CD4-positive, CD25-positive, alpha-beta regulatory T cell (primary cell): ENCODE measurements at regions not wholly inside any gene's neighbourhood (a gene's known extent, or its start where the extent isn't known, plus 50 kb on each side); places are given as distances from the start of the nearest gene placed in this dataset.

Experiments
- ATAC-seq, 2 donors: fragments of 150-1000 bp; cut with Tn5 transposase; one replicate each; pipeline ENCODE4 v1.10.0; 2021; ENCODE audit warnings: low read depth in 2 of 2, moderate number of reproducible peaks in 2 of 2, moderate library complexity in 1 of 2
- DNase-seq, 3 donors: peaks; one replicate each; pipeline versions ENCODE4 v3.0.0 to v3.0.0-alpha.2; 2012 to 2022; ENCODE audit warnings: mixed read lengths in 1 of 3
- H3K27ac ChIP-seq: one replicate; pipeline ENCODE4 v1.7.0; 2013; ENCODE audit warnings: mild to moderate bottlenecking, low read length; ENCODE audit not compliant: insufficient read depth, poor library complexity, severe bottlenecking
- H3K27me3 ChIP-seq: one replicate; pipeline ENCODE4 v1.7.0; 2013; ENCODE audit warnings: low read length; ENCODE audit not compliant: control insufficient read depth, insufficient read depth
- H3K36me3 ChIP-seq: one replicate; pipeline ENCODE4 v1.7.0; 2013; ENCODE audit warnings: mild to moderate bottlenecking, low read length, moderate library complexity; ENCODE audit not compliant: control insufficient read depth, insufficient read depth
- H3K4me1 ChIP-seq: 2 replicates; pipeline ENCODE4 v1.7.0; 2013; ENCODE audit warnings: mild to moderate bottlenecking, low read length; ENCODE audit not compliant: insufficient read depth, control insufficient read depth, poor library complexity, severe bottlenecking
- H3K4me3 ChIP-seq: one replicate; pipeline ENCODE4 v1.7.0; 2013; ENCODE audit warnings: low read depth, mild to moderate bottlenecking, low read length, moderate library complexity
- H3K9me3 ChIP-seq, 2 experiments: 1 replicate in 1 of 2; 2 replicates in 1 of 2; pipeline ENCODE4 v1.7.0; 2013; ENCODE audit warnings: low read length in 2 of 2, mild to moderate bottlenecking in 1 of 2, moderate library complexity in 1 of 2; ENCODE audit not compliant: control insufficient read depth in 2 of 2
- H3K27ac Mint-ChIP-seq, 3 donors: one replicate each; pipeline ENCODE4 v1.8.0; 2020 to 2022; ENCODE audit warnings: mild to moderate bottlenecking in 3 of 3, mixed read lengths in 3 of 3, moderate library complexity in 2 of 3
- H3K27me3 Mint-ChIP-seq: one replicate; pipeline ENCODE4 v1.8.0; 2022; ENCODE audit warnings: mild to moderate bottlenecking, mixed read lengths
- H3K36me3 Mint-ChIP-seq: one replicate; pipeline ENCODE4 v1.8.0; 2020; ENCODE audit warnings: mixed read lengths
- H3K4me1 Mint-ChIP-seq, 4 donors: one replicate each; pipeline ENCODE4 v1.8.0; 2020 to 2022; ENCODE audit warnings: mixed read lengths in 4 of 4, mild to moderate bottlenecking in 1 of 4
- H3K4me3 Mint-ChIP-seq, 4 donors: one replicate each; pipeline ENCODE4 v1.8.0; 2020 to 2022; ENCODE audit warnings: mild to moderate bottlenecking in 4 of 4, mixed read lengths in 4 of 4, moderate library complexity in 3 of 4
- H3K9me3 Mint-ChIP-seq, 7 donors: one replicate each; pipeline ENCODE4 v1.8.0; 2020 to 2022; ENCODE audit warnings: mixed read lengths in 7 of 7, mild to moderate bottlenecking in 3 of 7, moderate library complexity in 2 of 7

- ATAC-seq, result peak in 1 of 2 donors; percentile 44
- H3K27ac Mint-ChIP-seq, result peak overlapping the region in 1 of 3 donors; percentile 37
These were observed 77.9 kb upstream of the PLXNA4 start for GRCh38 chr7:132654150-132654549.

GRCh38 chr7:132653366-132653930 lies 77.2 kb upstream of the PLXNA4 start:
- Histone ChIP-seq H3K4me1 (peaks cover 9% of the 10 kb centered on the region), H3K36me3 (no peaks in the 10 kb centered on the region), H3K9me3 (no peaks in the 10 kb centered on the region), H3K27me3 (no peaks in the 10 kb centered on the region), H3K4me3 (no peak overlapping the region), H3K27ac (no peak overlapping the region)
- no peaks in the 10 kb centered on the region for H3K36me3 Mint-ChIP-seq
- H3K27ac Mint-ChIP-seq, result no peak overlapping the region
- DNase-seq (no peak), ATAC-seq (no peak)
- H3K4me3 Mint-ChIP-seq, result no peak overlapping the region
- peaks cover 0 to 2% (median 0%) of the 10 kb centered on the region in 7 donors for H3K9me3 Mint-ChIP-seq
- H3K4me1 Mint-ChIP-seq, result peaks cover 10 to 28% (median 17%) of the 10 kb centered on the region in 4 donors
- H3K27me3 Mint-ChIP-seq, result peaks cover 4% of the 10 kb centered on the region

More at GRCh38 chr7:132654150-132654549, 77.9 kb upstream of the PLXNA4 start:
- Mint-ChIP-seq H3K36me3 (no peaks in the 10 kb centered on the region), H3K4me3 (peak overlapping the region in 3 of 4 donors; percentile 10 to 64 (median 46)), H3K4me1 (peaks cover 10 to 28% (median 17%) of the 10 kb centered on the region in 4 donors), H3K27me3 (peaks cover 4% of the 10 kb centered on the region), H3K9me3 (peaks cover 0 to 2% (median 0%) of the 10 kb centered on the region in 7 donors)
- Histone ChIP-seq H3K4me1 (peaks cover 9% of the 10 kb centered on the region), H3K27ac (no peak overlapping the region), H3K36me3 (no peaks in the 10 kb centered on the region), H3K27me3 (no peaks in the 10 kb centered on the region), H3K4me3 (no peak overlapping the region), H3K9me3 (no peaks in the 10 kb centered on the region)
- peak in 2 of 3 donors; percentile 6 to 12 for DNase-seq

- Mint-ChIP-seq H3K4me3 (no peak overlapping the region), H3K36me3 (no peaks in the 10 kb centered on the region), H3K27me3 (peaks cover 4% of the 10 kb centered on the region), H3K27ac (no peak overlapping the region), H3K9me3 (no peaks in the 10 kb centered on the region), H3K4me1 (peaks cover 10 to 28% (median 17%) of the 10 kb centered on the region in 4 donors)
- ATAC-seq (no peak), DNase-seq (no peak)
- Histone ChIP-seq H3K27ac (no peak overlapping the region), H3K27me3 (no peaks in the 10 kb centered on the region), H3K9me3 (no peaks in the 10 kb centered on the region), H3K4me1 (peaks cover 9% of the 10 kb centered on the region), H3K36me3 (no peaks in the 10 kb centered on the region), H3K4me3 (no peak overlapping the region)
These were observed 76.2 kb upstream of the PLXNA4 start for GRCh38 chr7:132652507-132652906.

- Histone ChIP-seq H3K4me1 (peaks cover 8% of the 10 kb centered on the region), H3K9me3 (no peaks in the 10 kb centered on the region), H3K4me3 (no peak overlapping the region), H3K36me3 (no peaks in the 10 kb centered on the region), H3K27ac (no peak overlapping the region), H3K27me3 (no peaks in the 10 kb centered on the region)
- Mint-ChIP-seq H3K9me3 (peaks cover 0 to 1% (median 0%) of the 10 kb centered on the region in 7 donors), H3K4me3 (no peak overlapping the region), H3K27ac (no peak overlapping the region), H3K36me3 (no peaks in the 10 kb centered on the region), H3K27me3 (peaks cover 3% of the 10 kb centered on the region), H3K4me1 (peaks cover 5 to 13% (median 11%) of the 10 kb centered on the region in 4 donors)
- DNase-seq, result no peak
- ATAC-seq, result no peak
These were observed 74.2 kb upstream of the PLXNA4 start for GRCh38 chr7:132650498-132650897.

GRCh38 chr7:132647311-132647710 lies 71.0 kb upstream of the PLXNA4 start:
- Histone ChIP-seq H3K9me3 (no peaks in the 10 kb centered on the region), H3K4me1 (no peaks in the 10 kb centered on the region), H3K27me3 (no peaks in the 10 kb centered on the region), H3K36me3 (no peaks in the 10 kb centered on the region), H3K4me3 (no peak overlapping the region), H3K27ac (no peak overlapping the region)
- ATAC-seq (no peak), DNase-seq (no peak)
- H3K27me3 Mint-ChIP-seq, result no peaks in the 10 kb centered on the region
- no peaks in the 10 kb centered on the region for H3K36me3 Mint-ChIP-seq
- no peak overlapping the region for H3K4me3 Mint-ChIP-seq
- H3K27ac Mint-ChIP-seq, result no peak overlapping the region
- peaks cover 0 to 2% (median 0%) of the 10 kb centered on the region in 7 donors for H3K9me3 Mint-ChIP-seq
- no peaks in the 10 kb centered on the region for H3K4me1 Mint-ChIP-seq

GRCh38 chr7:132646052-132646451 lies 69.8 kb upstream of the PLXNA4 start:
- H3K36me3 Mint-ChIP-seq, result no peaks in the 10 kb centered on the region
- H3K4me1 ChIP-seq, result no peaks in the 10 kb centered on the region
- no peaks in the 10 kb centered on the region for H3K27me3 ChIP-seq
- H3K27ac ChIP-seq, result no peak overlapping the region
- H3K4me3 Mint-ChIP-seq, result no peak overlapping the region
- peaks cover 0 to 3% (median 0%) of the 10 kb centered on the region in 7 donors for H3K9me3 Mint-ChIP-seq
- H3K4me3 ChIP-seq, result no peak overlapping the region
- no peaks in the 10 kb centered on the region for H3K9me3 ChIP-seq
- DNase-seq (no peak), ATAC-seq (no peak)
- no peak overlapping the region for H3K27ac Mint-ChIP-seq
- H3K27me3 Mint-ChIP-seq, result no peaks in the 10 kb centered on the region
- H3K4me1 Mint-ChIP-seq, result no peaks in the 10 kb centered on the region
- no peaks in the 10 kb centered on the region for H3K36me3 ChIP-seq

- no peak for ATAC-seq
- H3K27ac Mint-ChIP-seq, result no peak overlapping the region
- no peaks in the 10 kb centered on the region for H3K27me3 Mint-ChIP-seq
These were observed 67.0 kb upstream of the PLXNA4 start for GRCh38 chr7:132643302-132643701.

GRCh38 chr7:132641238-132641637 lies 65.0 kb upstream of the PLXNA4 start:
- Histone ChIP-seq H3K9me3 (no peaks in the 10 kb centered on the region), H3K4me1 (no peaks in the 10 kb centered on the region), H3K4me3 (no peak overlapping the region), H3K27ac (no peak overlapping the region), H3K36me3 (no peaks in the 10 kb centered on the region), H3K27me3 (no peaks in the 10 kb centered on the region)
- Mint-ChIP-seq H3K36me3 (no peaks in the 10 kb centered on the region), H3K27me3 (no peaks in the 10 kb centered on the region), H3K4me3 (no peak overlapping the region), H3K27ac (no peak overlapping the region), H3K9me3 (peaks cover 0 to 3% (median 0%) of the 10 kb centered on the region in 7 donors), H3K4me1 (no peaks in the 10 kb centered on the region)
- DNase-seq (no peak), ATAC-seq (no peak)

More at GRCh38 chr7:132643302-132643701, 67.0 kb upstream of the PLXNA4 start:
- H3K36me3 ChIP-seq, result no peaks in the 10 kb centered on the region
- peaks cover 0 to 3% (median 0%) of the 10 kb centered on the region in 7 donors for H3K9me3 Mint-ChIP-seq
- H3K4me3 ChIP-seq, result no peak overlapping the region
- no peaks in the 10 kb centered on the region for H3K27me3 ChIP-seq
- no peaks in the 10 kb centered on the region for H3K9me3 ChIP-seq
- no peaks in the 10 kb centered on the region for H3K4me1 ChIP-seq
- no peak overlapping the region for H3K4me3 Mint-ChIP-seq
- no peaks in the 10 kb centered on the region for H3K36me3 Mint-ChIP-seq
- no peak overlapping the region for H3K27ac ChIP-seq
- H3K4me1 Mint-ChIP-seq, result no peaks in the 10 kb centered on the region
- no peak for DNase-seq
